ENCODE measurements at regions not wholly inside any gene's neighbourhood (a gene's known extent, or its start where the extent isn't known, plus 50 kb on each side); places are given as distances from the start of the nearest gene placed in this dataset.

DNA sequence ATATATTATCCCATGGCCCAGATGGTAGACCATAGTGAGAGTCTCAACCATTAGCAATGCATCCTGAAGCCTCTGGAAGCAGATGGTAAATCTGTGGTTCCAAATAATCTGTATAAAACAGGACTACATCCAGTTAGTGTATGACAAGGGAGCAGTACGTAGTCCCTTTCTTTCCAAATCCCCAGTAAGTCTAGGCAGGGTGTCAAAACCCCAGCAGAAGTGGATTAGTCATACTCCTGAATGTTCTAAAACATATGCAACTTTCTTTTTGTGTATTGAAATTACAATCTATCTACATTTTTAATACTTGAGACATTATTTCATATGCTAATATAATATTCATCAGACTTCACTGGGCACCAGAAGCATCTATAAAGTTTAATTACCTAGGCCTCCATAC lies 295.1 kb upstream of the ANO5 start:
- Histone ChIP-seq H3K27ac (no peak overlapping the region), H3K36me3 (replicated peaks in 1 of 2) (no peaks in the 10 kb centered on the region), H3K4me3 (no peak overlapping the region), H3K9me3 (replicated peaks in 1 of 3) (no peaks in the 10 kb centered on the region), H3K4me1 (replicated peaks in 1 of 2) (no peaks in the 10 kb centered on the region), H3K27me3 (no peaks in the 10 kb centered on the region)
- no peak for TF ChIP-seq CTCF (IDR thresholded peaks at IDR 0.05)
- no peak for TF ChIP-seq POLR2A (IDR thresholded peaks at IDR 0.05)
- DNase-seq: no peak
- intact Hi-C loops (cut with DNase I): no loop called here
- WGBS, 4 donors: 67 to 81% (median 73%) methylated on average over 1 of the region's 1 CpG

GRCh38 chr11:21908211-21908610 lies 284.7 kb upstream of the ANO5 start:
- TF ChIP-seq CTCF (IDR thresholded peaks at IDR 0.05) (no peak), POLR2A (IDR thresholded peaks at IDR 0.05) (no peak)
- H3K4me3 ChIP-seq: no peak overlapping the region
- H3K27me3 ChIP-seq: no peaks in the 10 kb centered on the region
- no peaks in the 10 kb centered on the region for H3K4me1 ChIP-seq (replicated peaks in 1 of 2)
- H3K36me3 ChIP-seq (replicated peaks in 1 of 2): no peaks in the 10 kb centered on the region
- no peak overlapping the region for H3K27ac ChIP-seq
- DNase-seq: no peak
- no peaks in the 10 kb centered on the region for H3K9me3 ChIP-seq (replicated peaks in 1 of 3)
- intact Hi-C loops (cut with DNase I): no loop called here

DNA sequence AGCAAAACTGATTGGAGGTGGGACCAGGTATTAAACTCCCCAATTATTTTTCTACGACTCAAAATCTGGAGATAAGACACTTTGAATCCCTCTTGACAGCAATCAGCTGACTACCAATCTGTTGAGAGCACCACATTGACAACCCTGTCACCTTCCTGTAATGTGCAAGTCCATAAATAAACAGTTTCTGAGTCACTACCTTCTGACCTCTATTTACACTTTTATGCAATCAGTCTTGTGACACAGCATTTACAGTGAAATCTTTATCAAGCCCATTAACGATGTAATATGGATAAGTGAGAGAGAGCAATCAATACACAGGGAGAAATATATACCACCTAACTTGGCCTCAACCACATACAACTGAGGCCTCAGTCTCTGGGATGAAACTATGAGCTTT lies 283.7 kb upstream of the ANO5 start:
- Histone ChIP-seq H3K36me3 (replicated peaks in 1 of 2) (no peaks in the 10 kb centered on the region), H3K27ac (no peak overlapping the region), H3K4me3 (no peak overlapping the region), H3K9me3 (replicated peaks in 1 of 3) (no peaks in the 10 kb centered on the region), H3K4me1 (replicated peaks in 1 of 2) (no peaks in the 10 kb centered on the region), H3K27me3 (no peaks in the 10 kb centered on the region)
- intact Hi-C loops (cut with DNase I): no loop called here
- 49 to 74% (median 57%) methylated on average over 2 of the region's 2 CpGs for WGBS, 4 donors
- no peak for DNase-seq
- TF ChIP-seq CTCF (IDR thresholded peaks at IDR 0.05) (no peak), POLR2A (IDR thresholded peaks at IDR 0.05) (no peak)

DNA sequence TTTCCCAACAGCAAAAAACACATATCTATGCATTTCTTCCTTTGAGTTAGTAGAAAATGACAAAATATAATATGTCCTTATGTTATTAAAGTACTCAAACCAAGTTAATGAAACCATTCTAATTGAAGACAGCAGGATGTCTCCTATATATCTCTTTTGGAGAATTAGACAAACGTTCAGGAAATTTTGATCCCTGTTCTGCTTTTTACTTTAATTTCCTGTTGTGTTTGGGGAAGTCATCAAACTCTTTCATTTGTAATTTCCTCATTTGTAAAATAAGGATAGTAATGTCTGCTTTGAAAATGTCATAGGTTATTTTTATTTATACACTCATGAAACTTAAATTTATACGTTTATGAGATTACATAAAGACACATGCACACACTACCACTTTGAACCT lies 281.8 kb upstream of the ANO5 start:
- no peaks in the 10 kb centered on the region for H3K4me1 ChIP-seq (replicated peaks in 1 of 2)
- H3K27ac ChIP-seq: no peak overlapping the region
- no peaks in the 10 kb centered on the region for H3K9me3 ChIP-seq (replicated peaks in 1 of 3)
- TF ChIP-seq POLR2A (IDR thresholded peaks at IDR 0.05) (no peak), CTCF (IDR thresholded peaks at IDR 0.05) (no peak)
- intact Hi-C loops (cut with DNase I): no loop called here
- no peaks in the 10 kb centered on the region for H3K27me3 ChIP-seq
- DNase-seq: no peak
- no peaks in the 10 kb centered on the region for H3K36me3 ChIP-seq (replicated peaks in 1 of 2)
- 50 to 65% (median 56%) methylated on average over 2 of the region's 2 CpGs for WGBS, 4 donors
- no peak overlapping the region for H3K4me3 ChIP-seq
